Right hindlimb (tissue), 1 donor: ENCODE measurements at regions not wholly inside any gene's neighbourhood (a gene's known extent, or its start where the extent isn't known, plus 50 kb on each side); places are given as distances from the start of the nearest gene placed in this dataset.

Experiments
- DNase-seq: peaks from one replicate; pipeline ENCODE4 v3.0.0-alpha.2; 2018

GRCh38 chr2:138180692-138181386, 216.6 kb downstream of the HNMT start:
- DNase-seq: no peak

- DNase-seq: no peak
Measured at GRCh38 chr2:138182250-138182936, 218.1 kb downstream of the HNMT start.

- DNase-seq: peak; percentile 26
Measured at GRCh38 chr2:138182937-138183312, 218.7 kb downstream of the HNMT start.

DNA sequence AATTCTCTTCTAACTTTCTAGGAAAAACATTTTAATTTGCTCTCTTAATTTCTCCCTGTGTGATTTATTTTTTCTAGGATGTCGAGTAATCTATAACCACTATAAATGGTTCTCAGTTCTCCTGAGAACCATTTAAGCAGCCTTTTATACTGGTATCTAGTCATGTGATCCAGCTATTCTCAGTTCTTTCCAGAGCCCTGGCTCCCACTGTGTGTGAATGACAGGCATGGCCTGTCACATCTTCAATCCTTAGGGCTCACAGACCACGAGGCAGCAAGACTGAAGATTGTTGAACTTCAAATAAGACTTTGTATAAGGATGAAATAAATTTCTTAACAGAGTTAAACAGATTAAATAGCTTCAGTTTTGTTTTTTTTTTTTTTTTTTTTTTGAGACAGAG, 219.4 kb downstream of the HNMT start:
- no peak for DNase-seq

- DNase-seq: no peak
Measured at GRCh38 chr2:138184428-138184827, 220.2 kb downstream of the HNMT start.

DNA sequence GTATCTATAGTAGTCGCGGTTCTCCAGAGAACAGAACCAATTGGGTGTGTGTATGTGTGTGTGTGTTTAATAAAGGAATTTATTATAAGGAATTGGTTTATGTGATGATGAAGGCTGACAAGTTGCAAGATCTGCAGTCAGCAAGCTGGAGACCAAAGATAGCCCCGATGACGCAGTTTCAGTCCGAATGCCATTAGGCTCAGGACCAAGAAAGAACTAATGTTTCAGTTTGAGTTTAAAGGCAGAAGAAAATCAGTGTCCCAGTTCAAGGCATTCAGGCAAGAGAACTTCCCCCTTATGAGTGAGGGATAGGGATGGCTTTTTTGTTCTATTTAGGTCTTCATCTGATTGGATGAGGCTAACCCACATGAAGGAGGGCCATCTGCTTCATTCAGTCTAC, 221.6 kb downstream of the HNMT start:
- DNase-seq: no peak

- no peak for DNase-seq
Measured at GRCh38 chr2:138187221-138187620, 222.9 kb downstream of the HNMT start.

DNA sequence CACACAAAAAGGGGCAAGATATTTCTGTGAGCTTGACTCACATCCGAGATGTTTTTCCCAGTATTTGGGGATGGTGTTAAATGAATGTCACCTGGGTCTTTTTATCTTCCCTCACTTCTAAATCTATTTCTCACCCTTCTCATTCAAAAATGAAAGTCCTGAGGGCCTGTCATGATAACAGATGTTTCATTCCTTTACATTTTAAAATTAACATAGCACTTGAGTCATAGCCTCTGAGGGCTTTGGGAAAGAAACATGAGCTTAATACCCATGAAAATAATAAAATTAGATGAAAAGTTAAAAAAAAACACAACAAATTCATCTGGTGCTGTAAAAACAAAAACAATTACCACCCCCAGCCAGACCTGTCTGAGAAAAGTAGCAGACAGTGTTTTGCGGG, 226.7 kb downstream of the HNMT start:
- DNase-seq: no peak

DNA sequence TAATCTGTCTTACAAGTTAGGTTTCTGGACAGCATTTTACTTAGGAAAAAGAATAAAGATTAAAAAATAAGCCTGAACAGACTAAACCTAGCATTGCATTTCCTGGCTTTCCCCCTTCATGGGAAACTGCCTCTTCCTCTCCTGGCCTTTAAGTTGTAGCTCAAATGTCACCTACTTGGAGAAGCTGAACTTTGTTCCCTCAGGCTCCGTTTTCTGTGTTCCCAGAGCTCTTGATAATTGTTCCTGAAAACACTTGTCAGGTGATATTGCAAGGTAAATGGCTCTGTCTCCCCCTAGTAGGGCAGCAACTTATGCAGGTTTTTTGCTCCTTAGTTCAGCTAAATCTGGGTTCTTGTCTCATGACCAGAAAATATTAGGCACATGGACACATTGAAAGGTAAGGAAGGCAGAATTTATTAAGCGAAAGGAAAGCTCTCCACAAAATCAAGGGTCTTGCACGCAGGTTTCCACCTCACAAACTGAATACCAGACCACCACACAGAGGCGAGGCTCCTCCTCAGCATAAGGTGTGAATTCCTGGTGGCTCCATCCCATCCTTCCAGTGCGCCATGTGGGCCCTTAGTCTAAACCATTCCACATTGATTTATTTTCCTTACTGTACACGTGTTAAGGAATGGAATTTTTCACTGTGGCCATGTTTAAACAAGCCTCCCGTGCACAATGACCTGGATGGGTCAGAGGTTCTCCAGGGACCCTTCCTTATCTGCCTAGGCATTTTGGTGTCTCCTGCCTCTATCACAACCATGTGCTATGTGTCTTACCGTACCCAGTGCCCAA, 229.3 kb downstream of the HNMT start:
- DNase-seq: no peak

GRCh38 chr2:138201286-138201685, 237.0 kb downstream of the HNMT start:
- DNase-seq: no peak

GRCh38 chr2:138202762-138203161, 238.5 kb downstream of the HNMT start:
- DNase-seq: no peak

DNA sequence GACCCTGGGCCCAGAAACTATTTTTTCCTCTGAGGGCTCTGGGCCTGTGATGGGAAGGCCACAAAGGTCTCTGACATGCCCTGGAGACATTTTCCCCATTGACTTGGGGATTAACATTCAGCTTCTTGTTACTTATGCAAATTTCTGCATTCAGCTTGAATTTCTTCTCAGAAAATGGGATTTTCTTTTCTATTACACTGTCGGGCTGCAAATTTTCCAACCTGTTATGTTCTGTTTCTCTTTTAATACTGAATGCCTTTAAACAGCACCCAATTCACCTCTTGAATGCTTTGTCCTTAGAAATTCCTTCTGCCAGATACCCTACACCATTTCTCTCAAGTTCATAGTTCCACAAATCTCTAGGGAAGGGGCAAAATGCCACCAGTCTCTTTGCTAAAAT, 241.0 kb downstream of the HNMT start:
- DNase-seq: no peak

DNA sequence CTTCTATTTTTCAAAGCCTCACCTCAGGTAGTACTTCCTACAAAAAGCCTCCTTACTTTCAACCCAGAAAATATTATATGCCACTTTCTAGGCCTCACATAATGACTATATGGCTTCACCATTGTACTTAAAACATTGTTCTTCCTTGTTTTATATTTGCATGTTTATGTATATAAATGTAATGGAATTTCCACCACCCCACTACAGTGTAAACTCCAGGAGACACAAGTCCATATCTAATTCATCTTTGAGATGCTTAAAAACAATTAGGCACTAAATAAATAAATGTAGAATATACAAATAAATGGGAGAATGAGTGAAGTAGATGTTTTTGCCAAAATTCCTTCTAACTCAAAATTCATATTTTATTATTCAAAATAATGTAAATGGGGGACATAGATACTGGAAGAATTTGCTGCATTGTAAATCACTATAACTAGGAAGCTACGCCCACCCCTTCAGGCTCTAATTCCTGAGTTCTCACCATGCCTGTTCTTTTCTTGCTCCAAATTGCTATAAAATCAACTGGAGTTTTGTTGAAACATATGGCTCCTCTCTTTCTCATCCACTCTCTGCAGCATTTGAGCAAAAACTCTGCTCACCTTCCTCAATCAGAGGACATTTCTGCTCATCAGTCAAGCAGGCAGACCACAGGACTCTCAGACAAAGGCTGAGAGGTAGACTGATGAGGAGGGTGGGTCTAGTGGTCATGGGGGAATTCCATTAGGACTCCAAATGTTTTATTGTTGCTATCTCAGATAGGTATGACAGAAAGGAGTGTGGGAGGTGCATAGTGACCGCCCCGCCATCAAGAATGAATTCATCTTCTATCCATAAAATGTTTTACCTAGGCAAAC, 243.0 kb downstream of the HNMT start:
- DNase-seq: no peak

GRCh38 chr2:138209009-138209408, 244.7 kb downstream of the HNMT start:
- DNase-seq: no peak

DNA sequence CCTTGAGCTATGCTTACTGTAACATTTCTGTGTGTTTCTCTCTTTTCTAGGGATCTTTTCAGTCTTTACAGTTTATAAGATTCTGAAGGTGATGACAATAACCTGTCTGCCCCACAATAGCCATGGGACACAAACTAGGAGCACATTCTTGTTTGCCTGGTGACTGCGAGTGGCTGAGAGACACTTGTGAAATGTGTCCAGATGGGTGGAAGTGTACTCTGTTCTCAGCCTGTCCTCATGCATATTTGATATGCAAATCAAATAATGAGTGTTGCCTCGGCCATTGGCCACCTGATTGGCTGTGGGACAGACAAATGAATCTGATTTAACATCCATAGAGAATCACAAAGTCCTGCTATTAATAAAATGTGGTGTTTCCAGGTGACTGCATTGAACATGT, 246.2 kb downstream of the HNMT start:
- DNase-seq: no peak

- no peak for DNase-seq
Measured at GRCh38 chr2:138212434-138212833, 248.2 kb downstream of the HNMT start.

DNA sequence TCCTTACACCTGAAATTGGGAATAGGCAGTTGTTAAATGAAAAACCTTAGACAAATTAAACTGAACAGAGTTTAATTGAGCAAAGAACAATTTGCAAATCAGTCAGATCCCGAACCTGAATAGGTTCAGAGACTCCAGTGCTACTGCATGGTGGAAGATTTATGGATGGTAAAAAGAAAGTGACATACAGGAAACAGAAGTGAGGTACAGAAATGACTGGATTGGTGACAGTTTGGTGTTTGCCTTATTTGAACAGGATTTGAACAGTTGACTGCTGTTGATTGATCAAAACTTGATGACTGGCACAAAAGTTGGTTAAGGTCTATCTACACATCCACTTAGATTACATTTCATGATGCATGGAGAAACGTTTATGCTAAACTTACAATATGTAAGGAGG, 248.8 kb downstream of the HNMT start:
- DNase-seq: no peak

GRCh38 chr2:138213624-138214023, 249.4 kb downstream of the HNMT start:
- no peak for DNase-seq

DNA sequence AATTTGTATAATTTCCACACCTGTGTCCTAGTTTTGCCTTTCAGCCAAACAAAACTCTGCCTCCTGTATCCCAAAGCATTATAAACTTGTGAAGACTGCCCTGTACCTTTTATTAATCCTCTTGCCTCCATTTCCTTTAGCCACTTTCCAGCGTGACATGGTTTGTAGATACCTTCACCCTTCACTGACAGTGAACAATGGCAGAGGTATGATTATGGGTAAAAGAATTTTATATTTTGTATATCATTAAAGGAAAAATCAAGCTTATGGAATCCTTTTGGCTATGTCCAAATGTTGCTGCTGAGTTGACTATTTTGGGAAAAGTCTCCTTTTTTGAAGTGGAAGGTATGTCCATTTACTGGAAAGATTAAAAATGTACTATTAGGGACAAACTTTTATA, 251.7 kb downstream of the HNMT start:
- no peak for DNase-seq

DNA sequence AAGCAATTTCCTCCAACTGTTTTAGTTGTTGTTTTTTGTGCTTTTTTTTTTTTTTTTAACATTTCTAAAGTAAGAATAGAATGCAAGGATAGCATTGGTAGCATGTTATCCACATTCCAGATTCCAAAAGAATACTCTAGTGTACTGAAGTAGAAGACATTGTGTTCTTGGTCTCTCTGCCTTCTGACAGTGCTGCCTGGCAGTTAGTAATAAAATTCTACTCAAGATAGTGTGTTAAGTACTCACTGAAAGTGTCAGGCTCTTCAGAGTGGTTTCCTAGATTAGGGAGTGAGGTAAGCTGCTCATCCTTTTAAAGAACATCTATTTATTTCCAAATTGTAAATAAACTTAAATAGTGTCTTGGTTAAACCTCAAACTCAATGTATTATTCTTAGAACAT, 253.7 kb downstream of the HNMT start:
- DNase-seq: no peak

- no peak for DNase-seq
Measured at GRCh38 chr2:138218397-138218796, 254.1 kb downstream of the HNMT start.

DNA sequence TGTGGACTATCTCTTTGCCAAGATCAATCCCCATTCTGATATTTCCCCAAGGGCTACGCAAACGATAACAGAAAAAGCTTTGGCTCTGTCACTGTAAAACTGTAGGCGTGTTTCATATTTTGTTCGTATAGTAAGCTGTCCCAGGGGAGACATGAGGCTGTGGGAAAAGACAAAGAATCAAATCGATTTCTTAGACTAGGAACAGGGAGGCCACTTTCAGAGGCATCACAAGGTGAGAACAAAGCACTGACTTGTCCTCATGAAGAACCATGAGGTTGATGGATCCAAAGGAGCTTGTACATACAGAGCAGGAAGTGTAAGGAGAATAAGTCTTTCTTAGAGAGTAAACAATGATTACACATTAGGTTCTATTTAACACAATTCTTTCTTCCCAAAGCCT, 255.7 kb downstream of the HNMT start:
- no peak for DNase-seq

- no peak for DNase-seq
Measured at GRCh38 chr2:138221358-138221757, 257.1 kb downstream of the HNMT start.
